GM18517 (cell line): ENCODE measurements at regions not wholly inside any gene's neighbourhood (a gene's known extent, or its start where the extent isn't known, plus 50 kb on each side); places are given as distances from the start of the nearest gene placed in this dataset.

ENCODE experiments used
- ATAC-seq: cut with Tn5 transposase; IDR thresholded peaks from one replicate; pipeline ENCODE4 v1.9.1; 2021; ENCODE audit warnings: mild to moderate bottlenecking, moderate library complexity; ENCODE audit not compliant: unreplicated experiment

GRCh38 chr10:128902031-128902710, 564.9 kb upstream of the MGMT start:
- no peak for ATAC-seq

GRCh38 chr10:128907155-128907941, 559.7 kb upstream of the MGMT start:
- no peak for ATAC-seq

- ATAC-seq = peak; percentile 55
These were observed 558.9 kb upstream of the MGMT start for GRCh38 chr10:128908099-128908498.

- no peak for ATAC-seq
These were observed 558.5 kb upstream of the MGMT start for GRCh38 chr10:128908499-128908898.

- ATAC-seq = no peak
These were observed 554.3 kb upstream of the MGMT start for GRCh38 chr10:128912568-128913311.

GRCh38 chr10:128914681-128915080, 552.4 kb upstream of the MGMT start:
- no peak for ATAC-seq

GRCh38 chr10:128915630-128916029, 551.4 kb upstream of the MGMT start:
- ATAC-seq = no peak

GRCh38 chr10:128916383-128916782, 550.7 kb upstream of the MGMT start:
- no peak for ATAC-seq

GRCh38 chr10:128921389-128922022, 545.5 kb upstream of the MGMT start:
- no peak for ATAC-seq

GRCh38 chr10:128922172-128922571, 544.9 kb upstream of the MGMT start:
- ATAC-seq = no peak

- no peak for ATAC-seq
These were observed 544.3 kb upstream of the MGMT start for GRCh38 chr10:128922619-128923196.

GRCh38 chr10:128924918-128925317, 542.1 kb upstream of the MGMT start:
- ATAC-seq = no peak

- ATAC-seq = no peak
These were observed 540.3 kb upstream of the MGMT start for GRCh38 chr10:128926711-128927110.

GRCh38 chr10:128927497-128928161, 539.4 kb upstream of the MGMT start:
- no peak for ATAC-seq

- no peak for ATAC-seq
These were observed 538.7 kb upstream of the MGMT start for GRCh38 chr10:128928231-128928836.

GRCh38 chr10:128929131-128929530, 537.9 kb upstream of the MGMT start:
- no peak for ATAC-seq

- ATAC-seq = no peak
These were observed 537.3 kb upstream of the MGMT start for GRCh38 chr10:128929767-128930166.

GRCh38 chr10:128930515-128930914, 536.5 kb upstream of the MGMT start:
- no peak for ATAC-seq

GRCh38 chr10:128932071-128932820, 534.8 kb upstream of the MGMT start:
- ATAC-seq = no peak
